HG02973 (cell line): ENCODE measurements at regions not wholly inside any gene's neighbourhood (a gene's known extent, or its start where the extent isn't known, plus 50 kb on each side); places are given as distances from the start of the nearest gene placed in this dataset.
"Not testable (repeated sequence)": the region's sequence is repeated elsewhere in the genome, so short reads cannot be mapped to it uniquely, and the experiment has no call there.

Source experiments
- ATAC-seq: cut with Tn5 transposase; IDR thresholded peaks from one replicate; pipeline ENCODE4 v1.9.1; 2021; ENCODE audit warnings: moderate library complexity; ENCODE audit not compliant: unreplicated experiment

GRCh38 chr5:110987573-110987972 lies 83.9 kb upstream of the TSLP start:
- not testable (repeated sequence) for ATAC-seq

GRCh38 chr5:110996742-110997141 lies 74.8 kb upstream of the TSLP start:
- no peak for ATAC-seq

- ATAC-seq, result no peak
Measured at GRCh38 chr5:111002036-111002435, 69.5 kb upstream of the TSLP start.

GRCh38 chr5:111003623-111004022 lies 67.9 kb upstream of the TSLP start:
- no peak for ATAC-seq

- ATAC-seq, result no peak
Measured at GRCh38 chr5:111004291-111004690, 67.2 kb upstream of the TSLP start.

GRCh38 chr5:111010783-111011182 lies 60.7 kb upstream of the TSLP start:
- no peak for ATAC-seq

- ATAC-seq, result no peak
Measured at GRCh38 chr5:111013011-111013410, 58.5 kb upstream of the TSLP start.

GRCh38 chr5:111016801-111017200 lies 54.7 kb upstream of the TSLP start:
- no peak for ATAC-seq

- no peak for ATAC-seq
Measured at GRCh38 chr5:111017731-111018130, 53.8 kb upstream of the TSLP start.
